ENCODE measurements at regions not wholly inside any gene's neighbourhood (a gene's known extent, or its start where the extent isn't known, plus 50 kb on each side); places are given as distances from the start of the nearest gene placed in this dataset.
"Not testable (repeated sequence)": the region's sequence is repeated elsewhere in the genome, so short reads cannot be mapped to it uniquely, and the experiment has no call there.

- no peak for DNase-seq (ENCODE audit: low spot score)
These were observed 405.9 kb upstream of the RGS18 start for GRCh38 chr1:191752342-191752741.

- DNase-seq (ENCODE audit: low spot score) = no peak
These were observed 398.2 kb upstream of the RGS18 start for GRCh38 chr1:191760016-191760415.

GRCh38 chr1:191788551-191788950 is 369.7 kb upstream of the RGS18 start:
- DNase-seq (ENCODE audit: low spot score) = no peak

GRCh38 chr1:191798178-191798577 is 360.1 kb upstream of the RGS18 start:
- no peak for DNase-seq (ENCODE audit: low spot score)

GRCh38 chr1:191804311-191804710 is 354.0 kb upstream of the RGS18 start:
- DNase-seq (ENCODE audit: low spot score) = no peak

GRCh38 chr1:191813593-191813992 is 344.7 kb upstream of the RGS18 start:
- not testable (repeated sequence) for DNase-seq (ENCODE audit: low spot score)

GRCh38 chr1:191818198-191818597 is 340.1 kb upstream of the RGS18 start:
- DNase-seq (ENCODE audit: low spot score) = no peak

- no peak for DNase-seq (ENCODE audit: low spot score)
These were observed 326.7 kb upstream of the RGS18 start for GRCh38 chr1:191831572-191831971.

- DNase-seq (ENCODE audit: low spot score) = no peak
These were observed 318.4 kb upstream of the RGS18 start for GRCh38 chr1:191839891-191840290.

- no peak for DNase-seq (ENCODE audit: low spot score)
These were observed 306.3 kb upstream of the RGS18 start for GRCh38 chr1:191851799-191852595.

GRCh38 chr1:191852907-191853306 is 305.4 kb upstream of the RGS18 start:
- DNase-seq (ENCODE audit: low spot score) = no peak

GRCh38 chr1:191857600-191857999 is 300.7 kb upstream of the RGS18 start:
- no peak for DNase-seq (ENCODE audit: low spot score)

GRCh38 chr1:191865479-191865878 is 292.8 kb upstream of the RGS18 start:
- no peak for DNase-seq (ENCODE audit: low spot score)

GRCh38 chr1:191866155-191866554 is 292.1 kb upstream of the RGS18 start:
- no peak for DNase-seq (ENCODE audit: low spot score)

GRCh38 chr1:191869790-191870312 is 288.4 kb upstream of the RGS18 start:
- no peak for DNase-seq (ENCODE audit: low spot score)

- DNase-seq (ENCODE audit: low spot score) = no peak
These were observed 287.8 kb upstream of the RGS18 start for GRCh38 chr1:191870490-191870889.

- no peak for DNase-seq (ENCODE audit: low spot score)
These were observed 282.3 kb upstream of the RGS18 start for GRCh38 chr1:191875994-191876393.

GRCh38 chr1:191876631-191877030 is 281.6 kb upstream of the RGS18 start:
- DNase-seq (ENCODE audit: low spot score) = no peak

GRCh38 chr1:191882870-191883269 is 275.4 kb upstream of the RGS18 start:
- DNase-seq (ENCODE audit: low spot score) = no peak

- no peak for DNase-seq (ENCODE audit: low spot score)
These were observed 271.3 kb upstream of the RGS18 start for GRCh38 chr1:191886977-191887376.

GRCh38 chr1:191888996-191889622 is 269.2 kb upstream of the RGS18 start:
- DNase-seq (ENCODE audit: low spot score) = no peak

GRCh38 chr1:191889623-191890003 is 268.6 kb upstream of the RGS18 start:
- no peak for DNase-seq (ENCODE audit: low spot score)

- DNase-seq (ENCODE audit: low spot score) = no peak
These were observed 267.7 kb upstream of the RGS18 start for GRCh38 chr1:191890433-191891088.
